ENCODE measurements at regions not wholly inside any gene's neighbourhood (a gene's known extent, or its start where the extent isn't known, plus 50 kb on each side); places are given as distances from the start of the nearest gene placed in this dataset.

DNA sequence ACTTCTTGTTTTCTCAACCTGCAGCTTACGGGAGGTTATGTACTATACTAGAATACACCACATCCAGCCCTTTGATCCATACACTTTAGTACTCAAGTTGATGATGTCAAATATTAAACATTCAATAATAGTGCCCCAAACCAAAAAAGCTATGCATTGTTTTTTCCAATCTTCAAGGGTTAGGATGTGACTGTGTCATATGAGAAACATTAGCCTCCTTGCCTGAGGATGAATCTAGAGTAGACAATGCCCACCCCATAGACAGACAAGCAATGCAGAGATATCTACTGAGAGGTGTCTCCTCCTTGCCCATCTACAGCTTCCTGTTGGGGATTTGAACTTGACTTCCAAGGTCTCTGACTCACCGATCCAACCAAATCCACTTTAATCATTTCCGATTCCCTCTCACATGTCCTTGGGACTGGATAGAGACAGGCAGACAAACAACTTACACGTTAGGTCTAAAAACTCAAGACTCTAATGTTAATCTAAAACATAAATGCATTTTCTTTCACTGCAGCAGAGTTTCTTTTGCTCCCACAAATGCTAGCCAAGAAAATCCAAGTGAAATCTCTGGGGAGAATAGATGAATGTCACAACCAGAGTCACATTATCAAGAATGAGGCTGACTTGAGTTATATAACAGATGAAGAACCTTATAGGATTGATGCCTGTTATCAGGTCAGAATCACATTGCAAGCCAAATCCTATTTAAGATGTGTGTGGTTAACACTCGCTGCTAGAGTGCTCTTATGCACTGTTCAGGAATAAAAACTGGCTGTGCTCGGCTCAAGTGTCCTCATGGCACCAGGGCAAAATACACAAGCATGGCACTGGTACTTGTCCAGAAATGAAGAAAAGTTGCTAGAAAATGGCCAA is 75.5 kb upstream of the TNFAIP3 start:
- Histone ChIP-seq H3K9me2 (ENCODE audit: low read depth, low read length) (no peaks in the 10 kb centered on the region), H3K4me3 (ENCODE audit: low read depth, low read length, poor library complexity, severe bottlenecking) (no peak overlapping the region)

DNA sequence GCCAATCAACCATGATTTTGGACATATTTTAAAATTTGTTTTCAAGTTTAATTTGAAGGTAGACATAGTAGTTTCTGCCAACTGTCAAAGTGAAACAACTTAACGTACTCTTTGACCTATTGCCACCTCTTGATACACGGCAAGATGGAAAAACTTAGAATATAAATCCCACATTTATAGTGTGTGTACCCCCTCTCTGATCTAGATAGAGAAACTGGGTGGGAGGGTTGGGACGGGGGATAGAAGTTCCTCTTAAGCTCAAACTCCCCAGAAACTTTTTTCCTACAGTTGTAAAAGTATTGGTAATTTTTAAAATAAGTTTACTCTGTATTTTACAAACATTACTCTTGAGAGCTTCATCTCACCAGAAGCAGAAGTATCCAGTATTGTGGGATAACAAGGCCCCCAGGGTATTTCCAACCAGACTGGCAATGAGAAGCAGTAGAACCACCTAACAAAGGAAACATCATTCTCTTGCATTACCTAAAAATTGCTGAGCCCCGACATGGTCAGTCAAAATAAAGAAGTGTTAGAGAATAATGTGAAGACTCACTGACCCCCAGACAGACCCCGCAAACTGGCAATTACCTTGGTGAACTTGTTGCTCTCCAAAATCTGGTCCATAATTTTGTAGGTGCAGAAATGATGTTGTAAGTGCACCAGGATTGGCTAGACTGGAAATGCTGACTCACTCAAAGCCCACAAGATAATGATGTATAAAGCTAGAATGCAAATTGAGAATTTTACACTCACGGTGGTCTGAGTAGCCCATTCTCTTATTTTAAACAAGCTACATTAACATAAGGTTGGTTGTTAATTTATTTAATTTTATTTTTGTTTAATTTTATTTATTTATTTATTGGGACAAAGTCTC is 74.7 kb upstream of the TNFAIP3 start:
- no peaks in the 10 kb centered on the region for H3K9me2 ChIP-seq (ENCODE audit: low read depth, low read length)
- no peaks in the 10 kb centered on the region for H3F3A ChIP-seq (ENCODE audit: insufficient read depth, low read length)
- TF ChIP-seq, protein P1, sequence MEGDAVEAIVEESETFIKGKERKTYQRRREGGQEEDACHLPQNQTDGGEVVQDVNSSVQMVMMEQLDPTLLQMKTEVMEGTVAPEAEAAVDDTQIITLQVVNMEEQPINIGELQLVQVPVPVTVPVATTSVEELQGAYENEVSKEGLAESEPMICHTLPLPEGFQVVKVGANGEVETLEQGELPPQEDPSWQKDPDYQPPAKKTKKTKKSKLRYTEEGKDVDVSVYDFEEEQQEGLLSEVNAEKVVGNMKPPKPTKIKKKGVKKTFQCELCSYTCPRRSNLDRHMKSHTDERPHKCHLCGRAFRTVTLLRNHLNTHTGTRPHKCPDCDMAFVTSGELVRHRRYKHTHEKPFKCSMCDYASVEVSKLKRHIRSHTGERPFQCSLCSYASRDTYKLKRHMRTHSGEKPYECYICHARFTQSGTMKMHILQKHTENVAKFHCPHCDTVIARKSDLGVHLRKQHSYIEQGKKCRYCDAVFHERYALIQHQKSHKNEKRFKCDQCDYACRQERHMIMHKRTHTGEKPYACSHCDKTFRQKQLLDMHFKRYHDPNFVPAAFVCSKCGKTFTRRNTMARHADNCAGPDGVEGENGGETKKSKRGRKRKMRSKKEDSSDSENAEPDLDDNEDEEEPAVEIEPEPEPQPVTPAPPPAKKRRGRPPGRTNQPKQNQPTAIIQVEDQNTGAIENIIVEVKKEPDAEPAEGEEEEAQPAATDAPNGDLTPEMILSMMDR (IDR thresholded peaks at IDR 0.05; ENCODE audit: low read length): no peak
- TF ChIP-seq EZH2 (IDR thresholded peaks at IDR 0.05; ENCODE audit: borderline replicate concordance, low read length): no peak
- no peaks in the 10 kb centered on the region for H3K79me2 ChIP-seq (ENCODE audit: insufficient read depth, low read length)
- no peaks in the 10 kb centered on the region for H3K36me3 ChIP-seq (ENCODE audit: insufficient read depth, low read length)
- no peaks in the 10 kb centered on the region for H3K4me1 ChIP-seq (ENCODE audit: insufficient read depth, low read length, severe bottlenecking)
- H3K4me3 ChIP-seq (ENCODE audit: low read depth, low read length, poor library complexity, severe bottlenecking): no peak overlapping the region
- H3K27ac ChIP-seq (ENCODE audit: low read depth, low read length, poor library complexity, severe bottlenecking): no peak overlapping the region
- no peaks in the 10 kb centered on the region; the same call in 1 of the 2 replicates for H3K27me3 ChIP-seq (ENCODE audit: insufficient read depth, low read length)
- no peak overlapping the region for H3K9ac ChIP-seq (ENCODE audit: low read length)
- H2AFZ ChIP-seq (ENCODE audit: low read length): no peak overlapping the region
- no peaks in the 10 kb centered on the region for H3K9me3 ChIP-seq (ENCODE audit: low read length)
- no peaks in the 10 kb centered on the region for H4K20me1 ChIP-seq (ENCODE audit: insufficient read depth, low read length)
- H3K4me2 ChIP-seq (ENCODE audit: low read length): no peak overlapping the region

More for the DNA sequence above, 75.5 kb upstream of the TNFAIP3 start:
- H3K9ac ChIP-seq (ENCODE audit: low read length): no peak overlapping the region
- H3F3A ChIP-seq (ENCODE audit: insufficient read depth, low read length): no peaks in the 10 kb centered on the region
- no peak overlapping the region for H3K27ac ChIP-seq (ENCODE audit: low read depth, low read length, poor library complexity, severe bottlenecking)
- TF ChIP-seq, protein P1 (IDR thresholded peaks at IDR 0.05; ENCODE audit: low read length): no peak
- no peak for TF ChIP-seq EZH2 (IDR thresholded peaks at IDR 0.05; ENCODE audit: borderline replicate concordance, low read length)
- no peaks in the 10 kb centered on the region for H3K4me1 ChIP-seq (ENCODE audit: insufficient read depth, low read length, severe bottlenecking)
- no peaks in the 10 kb centered on the region; the same call in 1 of the 2 replicates for H3K27me3 ChIP-seq (ENCODE audit: insufficient read depth, low read length)
- no peak overlapping the region for H3K4me2 ChIP-seq (ENCODE audit: low read length)
- H2AFZ ChIP-seq (ENCODE audit: low read length): no peak overlapping the region
- no peaks in the 10 kb centered on the region for H4K20me1 ChIP-seq (ENCODE audit: insufficient read depth, low read length)
- no peaks in the 10 kb centered on the region for H3K36me3 ChIP-seq (ENCODE audit: insufficient read depth, low read length)
- no peaks in the 10 kb centered on the region for H3K79me2 ChIP-seq (ENCODE audit: insufficient read depth, low read length)
- H3K9me3 ChIP-seq (ENCODE audit: low read length): no peaks in the 10 kb centered on the region

DNA sequence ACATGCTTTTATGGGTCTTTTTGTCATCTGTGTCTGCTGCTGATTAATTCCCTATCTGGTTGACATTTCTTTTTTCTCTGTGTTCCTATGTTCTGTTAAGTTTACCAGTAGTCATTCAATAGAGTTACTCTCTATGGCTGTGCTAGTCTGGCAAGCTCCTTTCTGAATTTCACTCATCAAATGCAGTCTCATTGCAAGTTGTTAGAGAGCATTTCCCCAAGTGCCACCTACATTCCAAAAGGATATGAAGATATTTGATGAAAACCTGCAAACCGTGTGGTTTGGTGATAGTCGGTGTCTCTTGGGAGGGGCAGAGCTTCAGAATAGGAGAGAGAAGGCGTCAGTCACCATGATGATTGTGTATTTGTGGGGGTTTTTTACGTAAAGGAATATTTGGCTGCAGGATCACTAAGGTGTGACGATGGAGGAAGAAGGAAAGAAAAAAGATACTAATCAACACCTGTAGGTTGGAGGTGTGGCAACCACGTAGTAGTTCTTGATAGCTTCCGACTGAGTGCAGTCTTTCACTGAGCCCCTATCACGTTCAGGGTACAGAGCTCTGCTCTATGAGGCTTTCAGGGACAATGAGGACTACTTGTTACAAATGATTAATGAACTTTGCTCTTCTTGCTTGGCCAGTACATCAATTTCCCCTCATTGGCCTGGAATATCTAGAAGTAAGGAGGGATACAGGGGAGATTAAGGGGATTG is 73.1 kb upstream of the TNFAIP3 start:
- H3K27me3 ChIP-seq (ENCODE audit: insufficient read depth, low read length): no peaks in the 10 kb centered on the region; the same call in 1 of the 2 replicates
- no peak overlapping the region for H2AFZ ChIP-seq (ENCODE audit: low read length)
- no peaks in the 10 kb centered on the region for H3K9me3 ChIP-seq (ENCODE audit: low read length)
- H3F3A ChIP-seq (ENCODE audit: insufficient read depth, low read length): no peaks in the 10 kb centered on the region
- H3K36me3 ChIP-seq (ENCODE audit: insufficient read depth, low read length): no peaks in the 10 kb centered on the region
- no peak overlapping the region for H3K4me2 ChIP-seq (ENCODE audit: low read length)
- H3K79me2 ChIP-seq (ENCODE audit: insufficient read depth, low read length): no peaks in the 10 kb centered on the region
- H3K4me1 ChIP-seq (ENCODE audit: insufficient read depth, low read length, severe bottlenecking): no peaks in the 10 kb centered on the region
- no peak overlapping the region for H3K27ac ChIP-seq (ENCODE audit: low read depth, low read length, poor library complexity, severe bottlenecking)
- H3K9me2 ChIP-seq (ENCODE audit: low read depth, low read length): no peaks in the 10 kb centered on the region
- H3K9ac ChIP-seq (ENCODE audit: low read length): no peak overlapping the region
- no peak overlapping the region for H3K4me3 ChIP-seq (ENCODE audit: low read depth, low read length, poor library complexity, severe bottlenecking)
- TF ChIP-seq EZH2 (IDR thresholded peaks at IDR 0.05; ENCODE audit: borderline replicate concordance, low read length): no peak
- TF ChIP-seq, protein P1 (IDR thresholded peaks at IDR 0.05; ENCODE audit: low read length): no peak
- no peaks in the 10 kb centered on the region for H4K20me1 ChIP-seq (ENCODE audit: insufficient read depth, low read length)

Measured in OCI-LY1 (cell line).